Spleen (tissue), 11 donors: ENCODE measurements at regions not wholly inside any gene's neighbourhood (a gene's known extent, or its start where the extent isn't known, plus 50 kb on each side); places are given as distances from the start of the nearest gene placed in this dataset.
A peak's percentile ranks its signal among the peaks of the same experiment; 100 is the strongest.

Experiments
- DNase-seq: peaks from one replicate; pipeline ENCODE4 v3.0.0-alpha.2; 2020
- H3K27ac ChIP-seq, 8 donors: fragments of 200-600 bp; sonication (generic) in 7 of 8; 1 replicate in 4 of 8; 2 replicates in 4 of 8; pipeline versions ENCODE4 v1.5.0 to v1.8.0; 2016 to 2021; ENCODE audit warnings: inconsistent platforms in 4 of 8, mild to moderate bottlenecking in 4 of 8, moderate library complexity in 1 of 8
- H3K27me3 ChIP-seq, 7 donors: fragments of 200-600 bp; sonication (generic) in 6 of 7; replicated peaks in 1 of 7; 1 replicate in 4 of 7; 2 replicates in 3 of 7; pipeline versions ENCODE4 v1.5.0 to v1.8.0; 2016 to 2021; ENCODE audit warnings: inconsistent platforms in 3 of 7, mild to moderate bottlenecking in 1 of 7
- H3K36me3 ChIP-seq, 6 donors: fragments of 200-600 bp; sonication (generic) in 5 of 6; 1 replicate in 4 of 6; 2 replicates in 2 of 6; pipeline versions ENCODE4 v1.5.0 to v1.8.0; 2016 to 2021; ENCODE audit warnings: inconsistent platforms in 2 of 6
- H3K4me1 ChIP-seq, 6 donors: fragments of 200-600 bp; sonication (generic) in 5 of 6; 1 replicate in 3 of 6; 2 replicates in 3 of 6; pipeline versions ENCODE4 v1.5.0 to v1.8.0; 2016 to 2021; ENCODE audit warnings: inconsistent platforms in 3 of 6
- H3K4me3 ChIP-seq, 8 donors: fragments of 200-600 bp; sonication (generic) in 7 of 8; 1 replicate in 4 of 8; 2 replicates in 4 of 8; pipeline versions ENCODE4 v1.5.0 to v1.8.0; 2016 to 2021; ENCODE audit warnings: inconsistent platforms in 4 of 8, mild to moderate bottlenecking in 4 of 8, moderate library complexity in 2 of 8
- H3K9me3 ChIP-seq, 8 donors: fragments of 200-600 bp; sonication (generic) in 7 of 8; 1 replicate in 4 of 8; 2 replicates in 4 of 8; pipeline versions ENCODE4 v1.5.0 to v1.8.0; 2016 to 2021; ENCODE audit warnings: inconsistent platforms in 4 of 8
- POLR2A ChIP-seq, 3 donors: fragments of 450-650 bp; IDR thresholded peaks; one replicate each; pipeline ENCODE4 v1.5.1; 2017; ENCODE audit warnings: antibody characterized with exemption in 3 of 3, mild to moderate bottlenecking in 1 of 3
- POLR2AphosphoS5 ChIP-seq, 3 donors: sonication (generic); formaldehyde crosslinking; IDR thresholded peaks; one replicate each; pipeline ENCODE4 v1.5.1; 2017; ENCODE audit warnings: antibody characterized with exemption in 3 of 3
- WGBS, 5 donors: extraction: QIAGEN DNeasy Blood & Tissue Kit in 3 of 5; methylation state at CpG; one replicate each; pipeline versions ENCODE4 v1.1.5 to v1.1.7; 2013 to 2018; 5-methylcytosine and 5-hydroxymethylcytosine counted together
- intact Hi-C: fragments of 100-400 bp; cut with DNase I; formaldehyde crosslinking; loops from one replicate; pipeline ENCODE4 v1.15.0; 2023; ENCODE audit warnings: low total_unique reads
- TF ChIP-seq, protein P1 (sequence below), 11 experiments: fragments of 200-600 bp in 7 of 11; fragments of 450-650 bp in 4 of 11; sonication (generic) in 4 of 11; IDR thresholded peaks in 8 of 11; conservative IDR thresholded peaks in 3 of 11; 1 replicate in 7 of 11; 2 replicates in 4 of 11; pipeline versions ENCODE4 v1.4.0 to v1.8.0; 2016 to 2021; ENCODE audit warnings: antibody characterized with exemption in 11 of 11, inconsistent platforms in 4 of 11, mild to moderate bottlenecking in 1 of 11
- donor health status: healthy with polysubstance abuse.
- donor health status: DM: no; HTN: no; CAD: no; lungs with moderate emphysema.
- donor health status: DM: no; HTN: no; CAD: no.
- donor health status: Bipolar disorder and iron deficiency.
- donor health status: healthy.
- donor health status: DM: no; HTN: no; CAD: no.
- donor health status: DM: yes; HTN: yes; CAD: no.

DNA sequence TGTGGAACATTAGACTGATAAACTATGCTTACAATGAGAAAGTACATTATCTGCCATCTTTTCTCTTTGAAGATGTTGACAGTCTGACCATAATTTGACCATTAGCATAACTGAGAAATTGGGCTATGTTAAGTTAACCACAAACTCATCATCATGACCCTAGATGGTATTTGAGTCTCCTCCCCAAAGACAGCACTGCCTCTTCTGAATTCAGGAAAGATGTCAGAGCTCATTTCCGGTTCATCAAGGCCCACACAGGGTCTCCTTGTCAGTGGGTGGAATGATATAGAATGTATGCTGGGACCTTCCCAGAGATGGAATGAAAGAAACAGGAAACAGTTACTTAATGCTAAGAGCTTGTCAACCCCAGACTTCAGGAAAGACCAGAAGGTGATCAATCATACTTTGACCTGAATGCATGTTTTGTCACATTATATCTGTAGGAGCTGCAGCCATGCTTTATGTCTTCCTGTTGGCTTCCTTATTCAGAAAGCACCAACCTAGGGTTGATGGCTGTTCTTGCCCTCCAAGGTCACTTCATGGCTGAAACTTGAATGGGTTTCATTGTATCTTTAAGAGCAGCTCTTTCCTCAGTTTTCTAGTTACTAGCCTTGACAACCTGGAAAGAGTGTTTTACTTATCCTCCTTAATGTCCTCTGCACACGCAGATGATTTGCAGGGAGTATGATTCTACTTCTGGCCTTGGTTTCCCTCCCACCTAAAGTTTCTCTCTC is 99.1 kb upstream of the NEUROD1 start:
- Histone ChIP-seq H3K9me3 (no peaks in the 10 kb centered on the region), H3K27ac (peak overlapping the region in 5 of 8 donors; percentile 0 to 43 (median 25)), H3K36me3 (no peaks in the 10 kb centered on the region), H3K4me1 (peaks cover 0 to 18% (median 6%) of the 10 kb centered on the region in 6 donors), H3K4me3 (no peak overlapping the region), H3K27me3 (no peaks in the 10 kb centered on the region)
- intact Hi-C loops = no loop called here
- TF ChIP-seq POLR2AphosphoS5 (IDR thresholded peaks at IDR 0.05) (no peak), POLR2A (IDR thresholded peaks at IDR 0.05) (no peak)
- TF ChIP-seq, protein P1, sequence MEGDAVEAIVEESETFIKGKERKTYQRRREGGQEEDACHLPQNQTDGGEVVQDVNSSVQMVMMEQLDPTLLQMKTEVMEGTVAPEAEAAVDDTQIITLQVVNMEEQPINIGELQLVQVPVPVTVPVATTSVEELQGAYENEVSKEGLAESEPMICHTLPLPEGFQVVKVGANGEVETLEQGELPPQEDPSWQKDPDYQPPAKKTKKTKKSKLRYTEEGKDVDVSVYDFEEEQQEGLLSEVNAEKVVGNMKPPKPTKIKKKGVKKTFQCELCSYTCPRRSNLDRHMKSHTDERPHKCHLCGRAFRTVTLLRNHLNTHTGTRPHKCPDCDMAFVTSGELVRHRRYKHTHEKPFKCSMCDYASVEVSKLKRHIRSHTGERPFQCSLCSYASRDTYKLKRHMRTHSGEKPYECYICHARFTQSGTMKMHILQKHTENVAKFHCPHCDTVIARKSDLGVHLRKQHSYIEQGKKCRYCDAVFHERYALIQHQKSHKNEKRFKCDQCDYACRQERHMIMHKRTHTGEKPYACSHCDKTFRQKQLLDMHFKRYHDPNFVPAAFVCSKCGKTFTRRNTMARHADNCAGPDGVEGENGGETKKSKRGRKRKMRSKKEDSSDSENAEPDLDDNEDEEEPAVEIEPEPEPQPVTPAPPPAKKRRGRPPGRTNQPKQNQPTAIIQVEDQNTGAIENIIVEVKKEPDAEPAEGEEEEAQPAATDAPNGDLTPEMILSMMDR (IDR thresholded peaks at IDR 0.05 in 8 of 11, conservative IDR thresholded peaks at IDR 0.05 in 3 of 11) = no peak
- WGBS, 5 donors = 40 to 63% (median 47%) methylated on average over 2 of the region's 2 CpGs
- DNase-seq = no peak

DNA sequence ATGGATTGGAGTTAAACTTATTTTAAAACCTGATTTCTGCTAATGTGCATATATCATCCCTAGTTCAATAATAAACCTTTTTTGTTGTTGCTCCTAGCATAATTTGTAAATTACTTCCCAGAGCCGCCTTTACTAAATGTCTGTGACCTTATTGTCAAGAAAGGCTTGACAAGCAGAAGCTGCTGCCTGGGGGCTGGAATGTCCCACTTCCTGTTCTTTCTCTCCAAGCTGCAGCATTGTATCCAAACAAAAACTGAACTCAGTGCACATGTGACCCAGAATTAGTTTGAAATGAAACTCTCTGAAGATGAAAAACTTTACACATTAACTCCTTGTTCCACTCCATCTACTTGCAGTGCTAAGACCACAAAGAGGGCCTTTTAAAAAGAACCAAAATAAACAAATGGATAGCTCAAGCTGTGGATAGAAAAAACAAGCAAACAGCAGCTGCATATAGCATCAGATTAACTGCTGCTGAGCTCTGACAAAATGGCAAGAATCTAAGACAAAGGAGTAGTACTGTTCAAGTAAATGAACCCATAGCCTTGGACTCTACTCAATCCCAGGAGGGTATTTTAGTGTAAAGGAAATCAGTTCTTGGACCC is 99.8 kb upstream of the NEUROD1 start:
- DNase-seq = no peak
- TF ChIP-seq POLR2AphosphoS5 (IDR thresholded peaks at IDR 0.05) (no peak), POLR2A (IDR thresholded peaks at IDR 0.05) (no peak)
- TF ChIP-seq, protein P1 (IDR thresholded peaks at IDR 0.05 in 8 of 11, conservative IDR thresholded peaks at IDR 0.05 in 3 of 11) = no peak
- WGBS, 5 donors = 68 to 87% (median 76%) methylated on average over 1 of the region's 1 CpG
- intact Hi-C loops = no loop called here
- H3K9me3 ChIP-seq = no peaks in the 10 kb centered on the region
- no peak overlapping the region for H3K4me3 ChIP-seq
- H3K27ac ChIP-seq = peak overlapping the region in 4 of 8 donors; percentile 0 to 43 (median 30)
- H3K36me3 ChIP-seq = no peaks in the 10 kb centered on the region
- peaks cover 0 to 18% (median 6%) of the 10 kb centered on the region in 6 donors for H3K4me1 ChIP-seq
- no peaks in the 10 kb centered on the region for H3K27me3 ChIP-seq

DNA sequence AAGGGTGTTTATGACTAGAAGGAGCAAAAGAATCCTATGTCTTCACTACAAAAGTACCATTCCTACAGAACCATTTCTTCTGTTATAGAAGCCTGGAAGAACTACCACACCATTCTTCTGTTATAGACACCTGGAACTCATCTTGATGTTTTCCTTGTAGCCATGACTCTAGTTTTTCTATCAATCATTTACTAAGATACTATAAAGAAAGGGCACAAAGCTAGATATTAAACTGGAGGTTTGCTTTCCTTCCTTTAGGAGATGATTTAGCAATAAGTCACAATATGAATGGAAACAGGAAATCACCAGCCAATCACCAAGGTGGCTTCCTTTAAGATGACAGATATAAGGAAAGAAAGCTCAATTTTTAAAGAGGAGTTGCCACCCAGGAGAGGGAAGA is 100.3 kb upstream of the NEUROD1 start:
- no peak for TF ChIP-seq POLR2AphosphoS5 (IDR thresholded peaks at IDR 0.05)
- no peak for TF ChIP-seq POLR2A (IDR thresholded peaks at IDR 0.05)
- TF ChIP-seq, protein P1 (IDR thresholded peaks at IDR 0.05 in 8 of 11, conservative IDR thresholded peaks at IDR 0.05 in 3 of 11) = no peak
- no peaks in the 10 kb centered on the region for H3K36me3 ChIP-seq
- peak overlapping the region in 2 of 8 donors; percentile 39 to 43 for H3K27ac ChIP-seq
- peaks cover 0 to 18% (median 6%) of the 10 kb centered on the region in 6 donors for H3K4me1 ChIP-seq
- H3K4me3 ChIP-seq = no peak overlapping the region
- no peak for DNase-seq
- no peaks in the 10 kb centered on the region for H3K9me3 ChIP-seq
- no peaks in the 10 kb centered on the region for H3K27me3 ChIP-seq
- intact Hi-C loops = no loop called here

DNA sequence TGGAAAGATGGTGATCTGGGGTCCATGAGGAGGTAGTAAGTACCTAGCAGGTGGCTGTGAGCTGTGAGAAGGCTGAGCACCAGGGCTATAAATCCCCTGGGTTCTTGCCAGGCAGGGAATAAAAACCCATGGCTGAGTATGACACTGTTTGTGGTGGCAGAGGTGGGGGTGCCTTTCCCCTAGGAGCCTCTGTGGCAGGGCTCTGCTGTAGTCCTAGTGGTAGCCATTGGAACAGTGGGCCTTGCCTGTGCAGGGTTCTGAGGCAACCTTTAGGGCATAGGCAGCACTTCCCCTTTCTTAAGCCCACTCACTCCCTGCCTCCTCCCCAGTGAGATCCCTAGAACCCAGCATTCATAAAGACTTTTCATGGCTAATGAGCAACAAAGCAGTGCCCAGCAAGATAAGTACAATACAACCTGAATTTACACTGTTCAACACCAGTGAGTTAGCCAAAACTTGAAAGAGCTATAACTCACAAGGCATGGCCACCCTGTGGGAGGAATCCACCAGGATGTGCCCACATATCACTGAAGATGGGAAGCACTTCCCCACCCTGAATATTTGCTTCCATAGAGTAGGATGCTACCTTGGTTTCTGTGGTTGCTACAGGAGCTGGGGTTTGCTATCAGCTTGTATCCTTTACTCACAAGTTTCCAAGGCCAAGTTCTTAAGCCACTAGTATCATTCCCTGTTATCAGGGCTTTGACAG is 100.9 kb upstream of the NEUROD1 start:
- Histone ChIP-seq H3K27me3 (no peaks in the 10 kb centered on the region), H3K27ac (peak overlapping the region in 1 of 8 donors; percentile 3), H3K36me3 (no peaks in the 10 kb centered on the region), H3K4me1 (peaks cover 0 to 18% (median 6%) of the 10 kb centered on the region in 6 donors), H3K9me3 (no peaks in the 10 kb centered on the region), H3K4me3 (no peak overlapping the region)
- intact Hi-C loops = no loop called here
- no peak for DNase-seq
- TF ChIP-seq, protein P1 (IDR thresholded peaks at IDR 0.05 in 8 of 11, conservative IDR thresholded peaks at IDR 0.05 in 3 of 11) = no peak
- TF ChIP-seq POLR2AphosphoS5 (IDR thresholded peaks at IDR 0.05) = no peak
- no peak for TF ChIP-seq POLR2A (IDR thresholded peaks at IDR 0.05)
